ENCODE measurements at regions not wholly inside any gene's neighbourhood (a gene's known extent, or its start where the extent isn't known, plus 50 kb on each side); places are given as distances from the start of the nearest gene placed in this dataset.

DNA sequence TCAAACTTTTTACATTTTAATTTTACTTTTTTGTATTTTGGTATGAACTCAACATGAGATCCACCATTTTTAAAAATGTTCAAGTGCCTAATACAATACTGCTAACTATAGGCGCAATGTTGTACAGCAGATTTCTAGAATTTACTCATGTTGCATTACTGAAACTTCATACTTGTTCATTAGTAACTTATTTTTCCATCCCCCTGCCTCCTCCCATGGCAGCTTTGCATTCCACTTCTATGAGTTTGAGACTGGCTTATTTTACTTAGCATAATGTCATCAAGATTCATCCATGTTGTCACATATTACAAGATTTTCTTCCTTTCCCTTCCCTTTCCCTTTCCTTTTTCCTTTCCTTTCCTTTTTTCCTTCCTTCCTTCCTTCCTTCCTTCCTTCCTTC lies 825.9 kb downstream of the SLC16A7 start:
- H3K36me3 Mint-ChIP-seq (ENCODE audit: insufficient read depth): no peaks in the 10 kb centered on the region
- H3K4me3 Mint-ChIP-seq: no peak overlapping the region
- no peaks in the 10 kb centered on the region for H3K27me3 Mint-ChIP-seq (ENCODE audit: low read depth)
- no peaks in the 10 kb centered on the region for H3K4me1 Mint-ChIP-seq (ENCODE audit: low read depth)
- ATAC-seq (no peak), DNase-seq (no peak)
- peaks cover 4% of the 10 kb centered on the region for H3K9me3 Mint-ChIP-seq

DNA sequence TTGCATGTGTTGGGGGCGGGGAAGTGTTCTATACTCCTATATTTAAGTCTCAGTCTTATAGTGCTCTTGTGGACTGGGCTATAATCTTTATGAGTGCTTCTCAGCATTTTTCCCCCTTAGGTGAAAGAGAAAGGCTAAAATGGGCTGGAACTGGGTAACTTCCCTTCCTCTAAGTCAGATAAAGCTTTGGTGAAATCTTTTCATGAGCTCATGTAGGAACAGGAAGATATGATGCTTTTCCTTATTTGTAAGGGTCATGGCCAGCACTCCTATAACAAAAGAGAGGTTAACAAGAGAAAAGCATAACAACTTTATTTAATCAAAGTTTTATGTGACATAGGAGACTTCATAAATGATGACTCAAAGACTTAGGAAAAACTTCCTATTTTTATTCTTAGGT lies 841.5 kb downstream of the SLC16A7 start:
- Mint-ChIP-seq H3K27me3 (ENCODE audit: low read depth) (no peaks in the 10 kb centered on the region), H3K4me1 (ENCODE audit: low read depth) (no peaks in the 10 kb centered on the region), H3K9me3 (peaks cover 27% of the 10 kb centered on the region), H3K36me3 (ENCODE audit: insufficient read depth) (no peaks in the 10 kb centered on the region), H3K4me3 (no peak overlapping the region)
- ATAC-seq (no peak), DNase-seq (no peak)

DNA sequence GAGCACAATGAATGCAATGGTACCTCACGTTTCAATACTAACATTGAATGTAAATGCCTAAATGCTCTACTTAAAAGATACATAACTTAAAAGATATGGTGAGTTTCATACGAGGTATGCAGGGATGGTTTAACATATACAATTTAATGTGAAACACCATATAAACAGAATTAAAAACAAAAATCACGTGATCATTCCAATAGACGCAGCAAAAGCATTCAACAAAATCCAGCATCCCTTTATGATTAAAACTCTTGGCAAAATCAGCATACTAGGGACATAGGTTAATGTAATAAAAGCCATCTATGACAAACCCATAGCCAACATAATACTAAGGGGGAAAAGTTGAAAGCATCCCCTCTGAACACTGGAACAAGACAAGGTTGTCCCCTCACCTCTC lies 845.7 kb downstream of the SLC16A7 start:
- Mint-ChIP-seq H3K4me1 (ENCODE audit: low read depth) (no peaks in the 10 kb centered on the region), H3K36me3 (ENCODE audit: insufficient read depth) (no peaks in the 10 kb centered on the region), H3K4me3 (no peak overlapping the region), H3K9me3 (peaks cover 41% of the 10 kb centered on the region), H3K27me3 (ENCODE audit: low read depth) (no peaks in the 10 kb centered on the region)
- DNase-seq (no peak), ATAC-seq (no peak)

DNA sequence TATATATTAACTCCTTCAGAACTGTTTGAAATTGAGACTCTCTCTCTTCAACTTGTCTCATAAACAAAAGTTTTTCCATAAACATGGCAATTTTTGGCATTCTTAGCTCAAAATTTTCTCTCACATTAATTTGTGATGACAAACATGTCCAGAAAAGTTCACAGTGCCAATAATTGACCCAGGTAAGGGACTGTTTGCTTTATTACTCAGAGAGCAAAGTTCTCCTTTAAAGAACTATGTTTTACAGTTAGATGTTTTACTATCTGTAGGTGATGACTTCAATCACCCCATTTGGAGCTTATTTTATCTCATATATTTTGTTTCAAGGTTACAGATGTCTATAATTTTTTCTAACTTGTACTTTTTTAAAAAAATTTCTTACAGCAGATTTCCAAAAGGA lies 855.6 kb downstream of the SLC16A7 start:
- no peaks in the 10 kb centered on the region for H3K27me3 Mint-ChIP-seq (ENCODE audit: low read depth)
- no peaks in the 10 kb centered on the region for H3K4me1 Mint-ChIP-seq (ENCODE audit: low read depth)

DNA sequence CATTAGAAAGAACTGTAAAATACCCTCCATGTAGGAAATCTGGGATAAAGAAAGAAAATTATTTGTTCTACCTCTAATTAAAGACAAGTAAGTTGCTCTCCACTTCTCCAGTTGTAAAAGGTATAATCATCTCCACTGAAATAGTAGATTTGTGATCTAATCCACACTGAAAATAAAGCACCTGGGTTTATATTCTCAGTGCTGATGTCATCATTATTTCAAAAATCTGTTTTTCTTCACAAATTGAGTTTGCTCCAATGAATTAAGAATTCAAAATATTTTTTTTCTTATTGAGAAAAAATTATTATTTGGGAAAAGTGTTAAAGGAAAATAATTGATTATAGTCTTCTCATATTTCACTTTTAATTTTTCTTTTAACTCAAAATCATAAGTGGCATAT lies 869.2 kb downstream of the SLC16A7 start:
- H3K4me3 Mint-ChIP-seq: no peak overlapping the region
- H3K36me3 Mint-ChIP-seq (ENCODE audit: insufficient read depth): no peaks in the 10 kb centered on the region
- no peaks in the 10 kb centered on the region for H3K27me3 Mint-ChIP-seq (ENCODE audit: low read depth)
- DNase-seq: no peak
- no peak for ATAC-seq
- no peaks in the 10 kb centered on the region for H3K4me1 Mint-ChIP-seq (ENCODE audit: low read depth)
- H3K9me3 Mint-ChIP-seq: peaks cover 4% of the 10 kb centered on the region

More for the DNA sequence above, 855.6 kb downstream of the SLC16A7 start:
- Mint-ChIP-seq H3K9me3 (peaks cover 13% of the 10 kb centered on the region), H3K4me3 (no peak overlapping the region), H3K36me3 (ENCODE audit: insufficient read depth) (no peaks in the 10 kb centered on the region)
- no peak for DNase-seq
- no peak for ATAC-seq

DNA sequence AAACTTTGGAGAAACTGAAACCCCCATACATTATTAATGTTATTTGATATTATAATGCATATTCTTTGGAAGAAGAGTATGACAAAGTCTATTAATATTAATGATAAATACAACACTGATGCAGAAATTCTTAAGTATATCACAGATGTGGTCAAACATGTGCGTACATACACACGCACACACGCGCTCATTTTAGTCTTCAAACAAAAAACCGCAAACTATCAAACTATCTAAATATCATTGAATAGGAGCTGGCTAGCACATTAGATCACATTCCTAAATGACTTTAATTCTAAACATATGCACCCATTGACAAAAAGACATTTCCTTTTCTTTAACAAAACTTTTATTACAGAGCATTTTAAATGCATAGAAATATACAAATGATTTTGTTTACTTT lies 872.7 kb downstream of the SLC16A7 start:
- Mint-ChIP-seq H3K9me3 (no peaks in the 10 kb centered on the region), H3K4me3 (no peak overlapping the region), H3K36me3 (ENCODE audit: insufficient read depth) (no peaks in the 10 kb centered on the region), H3K27me3 (ENCODE audit: low read depth) (no peaks in the 10 kb centered on the region), H3K4me1 (ENCODE audit: low read depth) (no peaks in the 10 kb centered on the region)
- ATAC-seq (no peak), DNase-seq (no peak)

DNA sequence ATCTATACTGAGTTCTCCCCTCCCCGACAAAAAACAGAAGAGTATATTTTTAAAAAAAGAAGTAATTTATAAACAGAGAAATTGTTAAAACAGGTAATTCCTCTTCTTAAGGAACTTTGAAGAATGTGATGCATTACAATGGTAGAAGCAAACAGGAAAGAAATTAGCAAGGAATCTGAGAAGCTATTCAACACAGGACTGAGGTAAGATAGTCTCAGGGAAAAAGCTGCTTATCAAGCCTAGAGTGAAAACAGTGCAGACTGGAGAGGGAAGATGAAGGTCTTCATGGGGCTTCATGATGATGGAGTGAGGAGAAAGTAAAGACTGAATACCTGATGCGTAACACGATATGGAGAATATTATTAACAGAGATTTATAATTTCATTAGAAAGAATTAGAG lies 880.0 kb downstream of the SLC16A7 start:
- Mint-ChIP-seq H3K4me1 (ENCODE audit: low read depth) (no peaks in the 10 kb centered on the region), H3K9me3 (no peaks in the 10 kb centered on the region), H3K36me3 (ENCODE audit: insufficient read depth) (no peaks in the 10 kb centered on the region), H3K4me3 (no peak overlapping the region), H3K27me3 (ENCODE audit: low read depth) (no peaks in the 10 kb centered on the region)
- DNase-seq (no peak), ATAC-seq (no peak)

DNA sequence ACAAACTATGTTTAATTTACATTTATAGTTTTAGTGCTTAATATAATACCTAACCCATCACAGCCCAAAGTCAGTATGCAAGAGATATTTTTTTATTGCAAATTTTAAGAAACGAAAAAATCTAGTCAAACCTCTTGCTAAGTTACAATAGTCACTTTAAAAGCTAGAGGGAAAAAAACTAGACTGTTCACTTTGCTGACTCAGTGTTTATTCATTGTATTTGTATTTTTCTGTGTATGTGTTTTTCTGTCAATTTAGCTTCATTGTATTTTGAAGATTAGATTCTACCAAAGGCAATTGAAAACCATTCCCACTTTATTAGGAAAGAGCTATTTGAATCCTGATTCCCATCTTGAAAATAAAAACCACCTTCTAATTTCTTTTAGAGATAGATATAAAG lies 891.5 kb downstream of the SLC16A7 start:
- Mint-ChIP-seq H3K36me3 (ENCODE audit: insufficient read depth) (no peaks in the 10 kb centered on the region), H3K4me1 (ENCODE audit: low read depth) (no peaks in the 10 kb centered on the region), H3K9me3 (no peaks in the 10 kb centered on the region), H3K4me3 (no peak overlapping the region), H3K27me3 (ENCODE audit: low read depth) (no peaks in the 10 kb centered on the region)
- ATAC-seq (no peak), DNase-seq (no peak)

DNA sequence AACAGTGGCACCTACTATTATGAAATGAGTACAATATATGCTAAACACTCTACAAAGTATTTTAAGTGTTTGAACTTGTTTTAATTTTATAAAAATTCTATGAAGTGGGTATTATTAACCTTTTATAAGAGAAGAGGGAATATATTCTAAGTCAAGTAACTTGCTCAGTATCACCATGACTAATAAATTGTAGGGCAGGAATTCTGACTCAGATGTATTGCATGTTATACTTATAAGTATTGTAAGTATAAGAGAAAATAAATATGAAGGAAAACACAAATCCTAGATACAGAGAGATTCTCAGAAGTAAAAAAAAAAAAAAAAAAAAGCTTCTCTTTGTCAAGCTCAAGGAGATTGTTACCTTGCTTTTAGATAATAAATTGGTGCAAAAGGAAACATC lies 893.2 kb downstream of the SLC16A7 start:
- no peak for DNase-seq
- Mint-ChIP-seq H3K36me3 (ENCODE audit: insufficient read depth) (no peaks in the 10 kb centered on the region), H3K9me3 (no peaks in the 10 kb centered on the region), H3K4me3 (no peak overlapping the region), H3K4me1 (ENCODE audit: low read depth) (no peaks in the 10 kb centered on the region), H3K27me3 (ENCODE audit: low read depth) (no peaks in the 10 kb centered on the region)
- no peak for ATAC-seq

DNA sequence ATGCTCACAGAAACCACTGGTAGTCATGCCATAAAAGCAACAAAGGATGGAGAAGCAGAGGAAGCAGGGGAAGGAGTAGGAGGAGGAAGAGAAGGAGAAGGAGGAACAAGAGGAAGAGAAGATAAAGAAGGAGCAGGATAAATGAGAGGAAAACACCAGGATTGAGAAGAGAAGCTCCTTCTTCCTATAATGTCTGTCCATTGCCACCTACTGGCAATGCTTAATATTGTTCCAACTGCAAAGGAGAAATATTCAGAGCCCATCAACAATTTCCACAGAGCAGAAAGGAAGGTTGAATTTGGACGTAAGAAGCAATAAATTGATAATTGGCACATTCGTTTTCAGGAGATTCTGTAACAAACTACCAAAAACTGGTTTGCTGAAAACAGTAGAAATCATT lies 898.4 kb downstream of the SLC16A7 start:
- no peaks in the 10 kb centered on the region for H3K4me1 Mint-ChIP-seq (ENCODE audit: low read depth)
- no peaks in the 10 kb centered on the region for H3K27me3 Mint-ChIP-seq (ENCODE audit: low read depth)
- H3K4me3 Mint-ChIP-seq: no peak overlapping the region
- ATAC-seq (no peak), DNase-seq (no peak)
- peaks cover 5% of the 10 kb centered on the region for H3K9me3 Mint-ChIP-seq
- H3K36me3 Mint-ChIP-seq (ENCODE audit: insufficient read depth): no peaks in the 10 kb centered on the region

DNA sequence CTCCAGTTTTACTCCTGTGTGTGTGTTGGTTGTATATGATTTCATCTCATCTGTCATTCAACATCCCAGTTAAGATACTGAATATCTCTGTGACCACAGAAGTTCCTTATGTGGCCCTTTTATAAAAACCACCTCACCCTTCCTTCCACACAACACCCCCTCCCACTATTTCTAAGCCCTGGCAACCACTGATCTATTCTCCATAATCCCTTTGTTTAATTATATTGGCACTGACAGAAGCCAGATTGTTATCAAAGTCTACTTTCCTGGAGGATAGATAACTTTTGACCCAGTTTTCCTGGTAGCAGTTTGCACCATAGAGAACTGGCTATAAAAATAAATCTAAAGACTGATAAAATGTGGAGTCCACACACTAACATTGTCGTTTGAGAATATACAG lies 902.8 kb downstream of the SLC16A7 start:
- no peaks in the 10 kb centered on the region for H3K27me3 Mint-ChIP-seq (ENCODE audit: low read depth)
- no peaks in the 10 kb centered on the region for H3K36me3 Mint-ChIP-seq (ENCODE audit: insufficient read depth)
- peaks cover 5% of the 10 kb centered on the region for H3K9me3 Mint-ChIP-seq
- DNase-seq (no peak), ATAC-seq (no peak)
- H3K4me1 Mint-ChIP-seq (ENCODE audit: low read depth): no peaks in the 10 kb centered on the region
- H3K4me3 Mint-ChIP-seq: no peak overlapping the region

DNA sequence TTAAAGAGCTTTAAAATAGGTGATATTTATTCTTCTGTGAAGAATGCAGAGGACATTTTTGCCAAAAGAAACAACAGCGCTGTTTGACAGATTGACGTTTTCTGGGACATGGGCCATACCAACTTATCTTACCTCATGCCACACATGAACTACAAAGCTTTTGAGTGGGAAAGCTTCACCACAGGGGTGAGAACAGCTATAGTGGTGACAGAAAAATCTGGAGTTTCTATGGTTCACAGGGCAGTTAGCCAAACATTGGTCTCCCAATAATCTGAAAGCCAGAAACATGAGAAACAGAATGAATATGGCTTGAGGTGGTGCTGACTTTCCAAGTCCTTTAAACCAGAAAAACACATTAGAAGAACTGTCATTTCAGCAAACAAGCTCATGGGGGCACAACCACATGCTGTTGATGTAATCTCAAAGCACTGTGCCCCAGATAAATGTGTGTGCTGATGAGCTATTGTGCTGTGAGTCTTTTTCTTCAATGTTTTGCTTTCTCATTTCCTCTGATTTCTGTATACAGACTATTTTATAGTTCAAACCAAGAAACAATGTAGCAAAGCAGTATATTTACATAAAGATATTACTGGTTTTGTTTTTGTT lies 905.4 kb downstream of the SLC16A7 start:
- H3K9me3 Mint-ChIP-seq: peaks cover 5% of the 10 kb centered on the region
- no peaks in the 10 kb centered on the region for H3K27me3 Mint-ChIP-seq (ENCODE audit: low read depth)
- no peak overlapping the region for H3K4me3 Mint-ChIP-seq
- no peak for ATAC-seq
- no peaks in the 10 kb centered on the region for H3K36me3 Mint-ChIP-seq (ENCODE audit: insufficient read depth)
- H3K4me1 Mint-ChIP-seq (ENCODE audit: low read depth): no peaks in the 10 kb centered on the region
- DNase-seq: no peak

DNA sequence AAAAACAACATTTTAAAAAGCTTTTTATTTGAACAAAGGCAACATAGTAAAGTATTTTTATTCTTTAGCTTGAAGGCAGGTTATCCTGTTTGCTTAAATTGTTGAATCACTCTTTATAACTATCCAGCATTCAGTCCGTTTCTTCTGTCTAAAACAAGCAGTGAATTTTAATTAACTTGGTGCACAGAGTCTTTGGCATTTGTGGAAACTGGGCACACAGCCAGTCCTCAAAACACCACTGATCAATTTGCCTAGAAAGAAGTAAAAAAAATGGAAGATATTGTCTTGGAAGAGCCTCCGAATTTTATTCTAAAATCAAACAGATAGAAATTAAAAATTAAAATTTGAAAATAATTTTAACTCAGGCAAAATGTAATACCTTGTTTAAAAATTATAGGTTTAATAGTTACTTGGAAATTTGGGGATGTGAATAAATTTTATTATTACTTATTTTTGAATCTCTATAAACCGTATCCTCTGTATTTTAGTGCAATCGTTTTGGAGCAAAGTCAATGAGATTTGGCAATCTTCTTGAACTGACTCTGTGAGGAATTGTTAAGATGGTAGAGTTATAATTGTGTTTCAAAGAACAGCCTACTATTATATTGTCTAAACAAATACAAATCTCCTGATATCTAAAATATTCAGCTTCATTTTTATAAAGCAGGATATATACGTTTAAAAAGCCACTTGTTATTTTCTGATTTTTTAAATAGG lies 927.0 kb downstream of the SLC16A7 start:
- Mint-ChIP-seq H3K4me1 (ENCODE audit: low read depth) (no peaks in the 10 kb centered on the region), H3K36me3 (ENCODE audit: insufficient read depth) (no peaks in the 10 kb centered on the region), H3K9me3 (peaks cover 12% of the 10 kb centered on the region), H3K27me3 (ENCODE audit: low read depth) (no peaks in the 10 kb centered on the region), H3K4me3 (no peak overlapping the region)
- no peak for ATAC-seq
- no peak for DNase-seq

DNA sequence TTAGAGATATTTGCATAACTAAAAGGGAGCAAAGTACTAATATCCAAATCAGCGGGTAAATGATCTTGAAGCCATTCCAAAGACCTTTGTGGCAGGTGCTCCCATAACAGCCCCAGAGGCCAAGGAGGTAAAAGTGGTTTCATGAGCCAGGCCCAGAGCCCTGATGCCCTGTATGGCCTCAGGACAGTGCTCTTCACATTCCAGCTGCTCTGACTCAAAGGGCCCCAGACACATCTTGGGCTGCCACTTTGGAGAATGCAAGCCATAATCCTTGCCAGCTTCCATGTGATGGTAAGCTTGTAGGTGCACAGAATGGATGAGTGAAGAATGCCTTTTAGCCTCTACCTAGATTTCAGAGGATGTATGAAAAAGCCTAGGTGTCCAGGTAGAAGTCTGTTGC lies 933.4 kb downstream of the SLC16A7 start:
- no peaks in the 10 kb centered on the region for H3K27me3 Mint-ChIP-seq (ENCODE audit: low read depth)

DNA sequence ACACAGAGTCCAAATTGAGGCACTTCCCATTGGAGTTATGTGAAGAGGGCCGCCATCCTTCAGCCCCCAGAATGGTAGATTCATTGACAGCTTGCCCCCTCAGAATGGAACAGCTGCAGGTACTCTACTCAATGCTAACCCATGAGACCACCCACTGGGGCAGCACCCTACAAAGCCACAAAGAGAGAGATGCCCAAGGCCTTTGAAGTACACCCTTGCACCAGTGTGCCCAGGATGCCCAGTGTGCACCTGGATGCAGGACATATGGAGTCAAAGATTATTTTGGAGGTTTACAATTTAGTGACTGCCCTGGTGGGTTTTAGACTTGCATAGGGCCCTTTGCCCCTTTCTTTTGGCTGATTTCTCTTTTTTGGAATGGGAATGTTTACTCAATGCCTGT lies 933.9 kb downstream of the SLC16A7 start:
- H3K4me1 Mint-ChIP-seq (ENCODE audit: low read depth): no peaks in the 10 kb centered on the region
- H3K9me3 Mint-ChIP-seq: peaks cover 3% of the 10 kb centered on the region
- DNase-seq (no peak), ATAC-seq (no peak)
- H3K27me3 Mint-ChIP-seq (ENCODE audit: low read depth): no peaks in the 10 kb centered on the region
- H3K4me3 Mint-ChIP-seq: no peak overlapping the region
- no peaks in the 10 kb centered on the region for H3K36me3 Mint-ChIP-seq (ENCODE audit: insufficient read depth)

More for the DNA sequence above, 933.4 kb downstream of the SLC16A7 start:
- Mint-ChIP-seq H3K4me3 (no peak overlapping the region), H3K36me3 (ENCODE audit: insufficient read depth) (no peaks in the 10 kb centered on the region), H3K9me3 (peaks cover 3% of the 10 kb centered on the region), H3K4me1 (ENCODE audit: low read depth) (no peaks in the 10 kb centered on the region)
- DNase-seq: no peak
- no peak for ATAC-seq

Data from activated T-cell treated with anti-CD3 and anti-CD28 coated beads, Interleukin-2, amount 50 U/mL, for 4 hours (primary cell).